ENCODE measurements at regions not wholly inside any gene's neighbourhood (a gene's known extent, or its start where the extent isn't known, plus 50 kb on each side); places are given as distances from the start of the nearest gene placed in this dataset.
"Not testable (repeated sequence)": the region's sequence is repeated elsewhere in the genome, so short reads cannot be mapped to it uniquely, and the experiment has no call there.

- no peak for DNase-seq (ENCODE audit: low read depth)
Observed at GRCh38 chr11:38446336-38446735, 1848.3 kb upstream of the RAG2 start.

- DNase-seq (ENCODE audit: low read depth), result no peak
Observed at GRCh38 chr11:38438091-38438490, 1840.1 kb upstream of the RAG2 start.

GRCh38 chr11:38425578-38425977 is 1827.5 kb upstream of the RAG2 start:
- no peak for DNase-seq (ENCODE audit: low read depth)

GRCh38 chr11:38423042-38423441 is 1825.0 kb upstream of the RAG2 start:
- DNase-seq (ENCODE audit: low read depth), result no peak

- no peak for DNase-seq (ENCODE audit: low read depth)
Observed at GRCh38 chr11:38416141-38416540, 1818.1 kb upstream of the RAG2 start.

- no peak for DNase-seq (ENCODE audit: low read depth)
Observed at GRCh38 chr11:38411149-38411548, 1813.1 kb upstream of the RAG2 start.

- DNase-seq (ENCODE audit: low read depth), result no peak
Observed at GRCh38 chr11:38402063-38402462, 1804.0 kb upstream of the RAG2 start.

GRCh38 chr11:38392176-38392575 is 1794.1 kb upstream of the RAG2 start:
- DNase-seq (ENCODE audit: low read depth), result no peak

GRCh38 chr11:38384568-38384967 is 1786.5 kb upstream of the RAG2 start:
- no peak for DNase-seq (ENCODE audit: low read depth)

GRCh38 chr11:38365274-38365673 is 1767.2 kb upstream of the RAG2 start:
- DNase-seq (ENCODE audit: low read depth), result no peak

GRCh38 chr11:38356255-38356654 is 1758.2 kb upstream of the RAG2 start:
- DNase-seq (ENCODE audit: low read depth), result no peak

GRCh38 chr11:38345286-38345685 is 1747.2 kb upstream of the RAG2 start:
- DNase-seq (ENCODE audit: low read depth), result no peak

- DNase-seq (ENCODE audit: low read depth), result not testable (repeated sequence)
Observed at GRCh38 chr11:38341612-38342011, 1743.6 kb upstream of the RAG2 start.

GRCh38 chr11:38339835-38340440 is 1741.9 kb upstream of the RAG2 start:
- no peak for DNase-seq (ENCODE audit: low read depth)

GRCh38 chr11:38338022-38338421 is 1740.0 kb upstream of the RAG2 start:
- DNase-seq (ENCODE audit: low read depth), result not testable (repeated sequence)

- no peak for DNase-seq (ENCODE audit: low read depth)
Observed at GRCh38 chr11:38332046-38332445, 1734.0 kb upstream of the RAG2 start.

- DNase-seq (ENCODE audit: low read depth), result no peak
Observed at GRCh38 chr11:38330578-38330977, 1732.5 kb upstream of the RAG2 start.

GRCh38 chr11:38323961-38324761 is 1726.1 kb upstream of the RAG2 start:
- DNase-seq (ENCODE audit: low read depth), result no peak

GRCh38 chr11:38315151-38315550 is 1717.1 kb upstream of the RAG2 start:
- DNase-seq (ENCODE audit: low read depth), result no peak

GRCh38 chr11:38307455-38307854 is 1709.4 kb upstream of the RAG2 start:
- DNase-seq (ENCODE audit: low read depth), result no peak

- no peak for DNase-seq (ENCODE audit: low read depth)
Observed at GRCh38 chr11:38305682-38306081, 1707.6 kb upstream of the RAG2 start.

GRCh38 chr11:38304926-38305325 is 1706.9 kb upstream of the RAG2 start:
- DNase-seq (ENCODE audit: low read depth), result no peak

GRCh38 chr11:38302564-38302963 is 1704.5 kb upstream of the RAG2 start:
- DNase-seq (ENCODE audit: low read depth), result no peak

- DNase-seq (ENCODE audit: low read depth), result no peak
Observed at GRCh38 chr11:38300570-38300969, 1702.5 kb upstream of the RAG2 start.
